HCEC 1CT (cell line): ENCODE measurements at regions not wholly inside any gene's neighbourhood (a gene's known extent, or its start where the extent isn't known, plus 50 kb on each side); places are given as distances from the start of the nearest gene placed in this dataset.
A peak's percentile ranks its signal among the peaks of the same experiment; 100 is the strongest.
"Not testable (repeated sequence)": the region's sequence is repeated elsewhere in the genome, so short reads cannot be mapped to it uniquely, and the experiment has no call there.

ENCODE experiments used
- DNase-seq: peaks from one replicate; pipeline ENCODE4 v3.0.0-alpha.2; 2017

GRCh38 chr9:26664087-26664773 lies 228.4 kb downstream of the CAAP1 start:
- not testable (repeated sequence) for DNase-seq

- DNase-seq, result no peak
Observed at GRCh38 chr9:26662476-26662875, 230.1 kb downstream of the CAAP1 start.

GRCh38 chr9:26658476-26658875 lies 234.1 kb downstream of the CAAP1 start:
- DNase-seq, result no peak

- no peak for DNase-seq
Observed at GRCh38 chr9:26657958-26658357, 234.6 kb downstream of the CAAP1 start.

DNA sequence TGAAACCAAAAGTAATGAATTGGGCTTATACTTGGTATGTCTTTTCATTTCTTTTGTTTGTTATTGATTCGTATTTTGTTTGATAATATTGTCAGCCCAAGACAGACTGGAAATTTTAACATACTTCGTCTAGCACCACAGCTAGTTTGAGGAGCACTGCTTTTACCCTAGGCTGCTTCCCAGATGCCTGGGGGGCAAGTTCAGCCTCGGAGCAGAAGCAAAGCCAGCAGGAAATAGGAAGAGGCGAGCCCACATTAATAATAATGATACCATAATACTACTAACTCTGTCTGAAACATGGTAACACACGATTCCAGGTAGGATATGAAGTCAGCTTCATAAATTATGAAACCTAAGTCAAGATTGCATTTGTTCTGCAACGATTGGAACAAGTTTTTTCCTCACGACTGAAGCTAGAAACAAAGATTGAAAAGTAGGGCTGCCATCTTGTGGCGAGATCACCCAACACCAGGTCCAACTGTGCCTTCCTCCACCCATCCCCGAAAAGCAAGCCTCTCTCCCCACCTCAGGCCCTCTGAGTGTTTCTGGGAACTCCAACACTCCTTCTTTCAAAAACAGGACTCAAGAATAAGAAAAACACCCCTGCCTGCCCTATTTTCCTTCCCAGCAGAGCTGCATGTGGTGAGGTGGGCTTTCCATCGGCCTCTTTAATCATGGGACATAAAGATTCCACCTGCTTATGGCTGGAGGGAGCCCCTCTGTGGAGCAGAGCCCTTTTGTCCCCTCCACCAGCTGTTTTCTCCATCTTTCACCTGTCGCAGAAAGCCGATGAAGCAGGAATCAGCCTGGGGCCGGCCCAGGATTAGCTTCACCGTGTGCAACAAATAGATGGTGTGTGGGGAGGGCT lies 236.4 kb downstream of the CAAP1 start:
- DNase-seq, result peak; percentile 2

DNA sequence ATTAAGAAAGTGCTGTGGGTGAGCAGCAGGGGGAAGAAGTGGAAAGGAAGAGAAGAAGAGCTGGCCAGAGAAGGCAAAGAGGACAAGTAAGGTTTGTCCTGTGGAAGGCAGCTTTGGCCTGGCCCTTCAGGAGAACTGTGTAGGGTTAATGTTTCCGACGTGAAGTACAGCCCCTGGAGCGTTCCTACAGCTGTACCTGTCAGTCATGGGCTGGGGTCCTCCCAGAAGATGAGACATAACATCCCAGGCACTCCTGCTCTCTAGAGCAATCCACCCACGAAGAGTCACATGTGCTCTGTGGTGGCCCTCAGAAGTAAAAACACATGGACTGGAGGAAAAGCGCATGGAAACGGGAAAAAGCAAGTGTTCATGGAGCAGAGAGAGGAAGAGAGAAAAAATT lies 237.4 kb downstream of the CAAP1 start:
- no peak for DNase-seq

- DNase-seq, result no peak
Observed at GRCh38 chr9:26650325-26650724, 242.3 kb downstream of the CAAP1 start.

DNA sequence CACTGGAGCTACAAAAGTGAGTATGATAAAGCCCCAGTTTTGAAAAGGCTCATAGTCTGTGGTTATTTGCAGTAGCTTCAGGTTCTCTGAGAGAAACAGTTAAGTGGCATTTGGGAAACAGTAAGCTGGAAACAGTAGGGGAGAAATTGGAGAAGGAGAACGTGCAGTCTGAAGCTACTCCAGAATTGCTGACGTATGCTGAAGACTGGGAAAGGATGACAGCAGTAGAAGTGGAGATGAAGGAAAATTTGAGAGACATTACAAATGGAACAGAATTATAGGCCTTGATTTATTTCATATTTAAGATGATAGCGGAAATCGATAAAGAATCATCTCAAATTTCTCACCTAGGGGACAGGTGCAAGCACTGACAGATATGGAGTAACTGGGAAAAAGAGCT lies 248.8 kb downstream of the CAAP1 start:
- DNase-seq, result no peak

GRCh38 chr9:26639761-26640160 lies 252.8 kb downstream of the CAAP1 start:
- DNase-seq, result no peak

GRCh38 chr9:26637101-26637500 lies 255.5 kb downstream of the CAAP1 start:
- no peak for DNase-seq

- DNase-seq, result not testable (repeated sequence)
Observed at GRCh38 chr9:26613851-26614350, 278.7 kb downstream of the CAAP1 start.

GRCh38 chr9:26612211-26612610 lies 280.4 kb downstream of the CAAP1 start:
- no peak for DNase-seq

DNA sequence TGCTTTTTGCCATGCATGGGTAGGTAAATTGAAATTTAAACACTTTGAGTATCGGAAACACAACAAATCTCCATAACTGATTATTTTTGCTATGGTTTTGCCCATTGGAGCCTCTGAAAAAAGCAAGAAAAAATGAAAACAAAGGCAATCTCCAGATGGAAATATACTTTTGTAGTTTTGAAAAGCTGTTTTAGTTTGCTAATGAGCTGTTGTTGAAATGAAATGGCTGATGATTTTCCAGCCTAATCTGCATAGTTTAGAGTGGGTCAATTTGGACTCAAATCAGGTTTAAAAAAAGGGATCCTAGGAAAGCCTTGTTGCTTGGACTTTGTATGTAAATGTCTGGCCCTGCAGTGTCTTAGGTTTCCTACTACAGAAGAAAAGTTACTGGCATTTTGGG lies 285.8 kb downstream of the CAAP1 start:
- DNase-seq, result no peak

GRCh38 chr9:26605367-26605766 lies 287.2 kb downstream of the CAAP1 start:
- no peak for DNase-seq

- no peak for DNase-seq
Observed at GRCh38 chr9:26604076-26604662, 288.4 kb downstream of the CAAP1 start.

GRCh38 chr9:26603617-26604016 lies 289.0 kb downstream of the CAAP1 start:
- no peak for DNase-seq

DNA sequence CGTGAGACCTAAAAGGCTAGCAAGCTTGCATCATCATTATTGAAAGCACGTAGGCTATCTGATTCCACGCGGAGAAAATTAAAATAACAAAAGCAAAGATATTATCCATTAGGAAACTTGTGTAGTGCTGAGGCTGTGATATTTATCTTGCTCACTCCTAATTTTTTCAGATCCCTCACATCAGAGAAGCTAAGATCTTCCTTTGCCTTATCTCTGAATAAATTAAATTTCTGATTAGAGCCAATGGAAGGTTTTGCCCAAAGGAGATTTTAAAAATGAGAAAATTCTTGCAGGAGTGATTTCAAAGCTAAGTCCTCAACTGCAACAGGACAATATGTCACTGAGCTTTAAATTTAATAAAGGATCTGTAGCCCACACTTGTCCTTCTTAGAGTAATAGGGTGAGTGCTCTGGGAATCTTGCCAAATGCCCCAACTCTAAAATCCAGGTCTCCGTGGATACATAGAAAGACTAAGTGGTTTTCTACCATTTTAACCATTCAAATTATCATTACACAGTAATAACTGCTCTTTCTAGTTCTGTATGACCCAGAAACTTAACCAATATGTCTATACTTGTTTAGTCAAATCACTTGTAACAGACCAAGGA lies 295.0 kb downstream of the CAAP1 start:
- no peak for DNase-seq

DNA sequence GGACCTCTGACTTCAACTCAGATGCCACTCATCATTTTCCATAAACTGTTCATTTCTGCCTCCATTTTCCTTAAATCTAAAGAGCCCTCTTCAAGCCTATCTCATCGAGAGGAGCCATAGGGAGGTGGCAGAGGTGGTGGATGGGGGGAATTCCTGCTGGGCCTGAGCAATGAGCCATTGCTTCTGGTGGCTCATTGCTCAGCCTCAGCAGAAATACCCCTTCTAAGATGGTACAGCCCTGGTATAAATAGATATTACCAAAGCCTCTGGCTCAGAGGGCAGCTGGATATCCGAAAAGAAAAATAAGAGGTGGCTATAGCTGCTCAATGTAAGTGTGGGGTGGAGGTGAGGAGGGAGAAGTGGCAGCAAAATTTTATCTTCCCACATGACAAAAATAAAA lies 313.5 kb downstream of the CAAP1 start:
- DNase-seq, result no peak

DNA sequence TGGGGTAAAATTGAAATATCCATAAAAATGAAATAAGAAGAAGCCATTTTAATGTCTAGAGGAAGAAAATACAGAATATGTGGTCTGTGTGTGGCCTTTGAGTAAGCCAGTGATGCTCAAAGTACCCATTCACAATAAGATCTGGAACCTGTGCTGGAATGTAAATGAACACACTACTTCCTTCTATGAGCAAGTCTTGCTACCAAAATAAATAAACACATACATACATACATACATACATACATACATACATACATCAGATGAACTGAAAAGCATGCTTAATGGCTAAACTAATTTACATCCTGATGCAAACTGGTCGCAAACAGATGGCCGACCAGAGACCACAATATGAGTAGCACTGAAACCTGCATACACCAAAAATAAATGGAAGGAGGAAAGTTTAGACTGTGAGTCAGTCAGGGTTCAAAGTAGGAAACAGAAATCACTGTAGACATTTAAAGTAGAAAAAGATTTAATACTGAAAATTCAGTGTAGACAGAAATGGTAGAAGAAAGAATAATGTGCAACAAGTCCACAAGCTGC lies 317.6 kb downstream of the CAAP1 start:
- DNase-seq, result no peak

GRCh38 chr9:26574256-26574655 lies 318.3 kb downstream of the CAAP1 start:
- no peak for DNase-seq

DNA sequence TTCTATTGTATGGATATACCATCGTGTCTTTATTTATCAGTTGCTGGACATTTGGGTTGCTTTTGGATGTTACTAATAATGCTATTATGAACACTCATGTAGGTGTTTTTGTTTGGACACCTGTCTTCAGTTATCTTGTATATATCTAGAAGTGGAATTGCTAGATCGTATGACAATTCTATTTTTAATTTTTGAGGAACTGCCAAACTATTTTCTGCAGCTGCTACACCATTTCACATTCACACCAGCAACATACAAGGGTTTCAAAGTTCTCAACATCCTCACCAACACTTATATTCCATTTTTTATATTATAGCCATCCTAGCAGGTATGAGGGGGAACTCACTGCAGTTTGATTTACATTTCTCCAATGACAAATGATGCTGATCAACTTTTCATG lies 324.6 kb downstream of the CAAP1 start:
- DNase-seq, result no peak

GRCh38 chr9:26566141-26566540 lies 326.5 kb downstream of the CAAP1 start:
- no peak for DNase-seq

DNA sequence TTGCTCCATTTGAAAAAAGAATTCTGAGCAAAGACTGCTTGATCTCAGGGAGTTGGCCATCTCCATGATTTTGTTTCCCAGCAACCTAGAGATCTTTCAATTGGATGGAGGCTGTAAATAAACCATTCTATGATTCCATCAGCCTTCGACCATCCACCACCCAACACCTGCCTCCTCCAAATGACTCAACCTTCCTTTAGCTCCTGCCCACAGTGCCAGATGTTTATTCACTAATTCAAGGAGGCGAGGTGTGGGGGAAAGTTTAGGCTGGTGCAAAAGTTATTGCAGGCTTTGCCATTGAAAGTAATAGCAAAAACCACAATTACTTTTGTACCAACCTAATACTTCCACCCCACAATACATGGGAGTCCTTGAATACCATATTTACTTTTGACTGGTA lies 327.5 kb downstream of the CAAP1 start:
- no peak for DNase-seq
